ENCODE measurements at regions not wholly inside any gene's neighbourhood (a gene's known extent, or its start where the extent isn't known, plus 50 kb on each side); places are given as distances from the start of the nearest gene placed in this dataset.

DNA sequence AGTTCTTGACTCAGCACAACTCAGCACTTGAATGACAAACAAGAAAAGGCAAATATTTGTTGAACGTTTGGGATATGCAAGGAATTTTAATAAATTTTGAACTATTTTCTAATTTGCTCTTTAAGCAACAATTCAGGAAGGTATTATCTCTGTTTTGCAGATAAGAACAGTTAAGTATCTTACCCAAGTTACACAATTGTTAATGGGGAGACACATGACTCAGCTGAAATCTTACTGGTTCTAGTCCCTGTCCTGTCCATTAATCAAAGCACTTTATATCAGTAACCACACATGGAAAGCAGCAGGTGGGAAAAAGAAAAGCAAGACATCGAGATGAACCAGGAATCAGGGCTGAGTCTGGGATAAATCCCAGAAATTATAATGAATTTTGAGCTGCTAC lies 493.9 kb upstream of the PIK3C3 start:
- H3K27ac ChIP-seq: no peak overlapping the region
- WGBS (ENCODE audit: insufficient coverage, low coverage, low lambda C conversion rate, missing lambda C conversion rate): 24% methylated on average over 2 of the region's 2 CpGs
- no peak for ATAC-seq

DNA sequence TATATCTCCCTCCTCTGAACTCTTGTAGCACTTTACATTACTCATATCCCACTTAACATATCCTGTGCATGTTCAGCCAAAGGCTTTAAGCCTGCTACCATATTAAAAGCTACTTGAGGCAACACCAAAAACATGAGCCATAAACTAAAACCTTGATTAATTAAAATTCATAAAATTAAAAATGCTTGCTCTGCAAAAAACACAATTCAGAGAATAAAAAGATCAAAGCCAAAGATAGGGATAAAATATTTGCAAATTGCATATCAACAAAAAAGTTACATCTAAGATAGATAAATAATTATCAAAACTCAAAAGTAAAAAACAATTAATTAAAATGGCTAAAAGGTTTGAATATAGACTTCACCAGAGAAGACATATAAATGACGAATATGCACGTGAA lies 495.4 kb upstream of the PIK3C3 start:
- H3K27ac ChIP-seq: no peak overlapping the region
- no peaks in the 10 kb centered on the region for H3K4me1 ChIP-seq
- H3K9me3 ChIP-seq: no peaks in the 10 kb centered on the region
- 48% methylated on average over 2 of the region's 2 CpGs for WGBS (ENCODE audit: insufficient coverage, low coverage, low lambda C conversion rate, missing lambda C conversion rate)
- ATAC-seq: no peak
- intact Hi-C loops (cut with DNase I): no loop called here
- H3K4me3 ChIP-seq: no peak overlapping the region
- H3K27me3 ChIP-seq: no peaks in the 10 kb centered on the region
- DNase-seq: no peak
- no peak for TF ChIP-seq POLR2A (IDR thresholded peaks at IDR 0.05)
- TF ChIP-seq, protein P1, sequence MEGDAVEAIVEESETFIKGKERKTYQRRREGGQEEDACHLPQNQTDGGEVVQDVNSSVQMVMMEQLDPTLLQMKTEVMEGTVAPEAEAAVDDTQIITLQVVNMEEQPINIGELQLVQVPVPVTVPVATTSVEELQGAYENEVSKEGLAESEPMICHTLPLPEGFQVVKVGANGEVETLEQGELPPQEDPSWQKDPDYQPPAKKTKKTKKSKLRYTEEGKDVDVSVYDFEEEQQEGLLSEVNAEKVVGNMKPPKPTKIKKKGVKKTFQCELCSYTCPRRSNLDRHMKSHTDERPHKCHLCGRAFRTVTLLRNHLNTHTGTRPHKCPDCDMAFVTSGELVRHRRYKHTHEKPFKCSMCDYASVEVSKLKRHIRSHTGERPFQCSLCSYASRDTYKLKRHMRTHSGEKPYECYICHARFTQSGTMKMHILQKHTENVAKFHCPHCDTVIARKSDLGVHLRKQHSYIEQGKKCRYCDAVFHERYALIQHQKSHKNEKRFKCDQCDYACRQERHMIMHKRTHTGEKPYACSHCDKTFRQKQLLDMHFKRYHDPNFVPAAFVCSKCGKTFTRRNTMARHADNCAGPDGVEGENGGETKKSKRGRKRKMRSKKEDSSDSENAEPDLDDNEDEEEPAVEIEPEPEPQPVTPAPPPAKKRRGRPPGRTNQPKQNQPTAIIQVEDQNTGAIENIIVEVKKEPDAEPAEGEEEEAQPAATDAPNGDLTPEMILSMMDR (IDR thresholded peaks at IDR 0.05): no peak
- no peaks in the 10 kb centered on the region for H3K36me3 ChIP-seq

More for the DNA sequence above, 493.9 kb upstream of the PIK3C3 start:
- H3K36me3 ChIP-seq: no peaks in the 10 kb centered on the region
- H3K4me1 ChIP-seq: no peaks in the 10 kb centered on the region
- H3K27me3 ChIP-seq: no peaks in the 10 kb centered on the region
- intact Hi-C loops (cut with DNase I): no loop called here
- no peaks in the 10 kb centered on the region for H3K9me3 ChIP-seq
- no peak for TF ChIP-seq POLR2A (IDR thresholded peaks at IDR 0.05)
- TF ChIP-seq, protein P1 (IDR thresholded peaks at IDR 0.05): no peak
- no peak for DNase-seq
- H3K4me3 ChIP-seq: no peak overlapping the region

DNA sequence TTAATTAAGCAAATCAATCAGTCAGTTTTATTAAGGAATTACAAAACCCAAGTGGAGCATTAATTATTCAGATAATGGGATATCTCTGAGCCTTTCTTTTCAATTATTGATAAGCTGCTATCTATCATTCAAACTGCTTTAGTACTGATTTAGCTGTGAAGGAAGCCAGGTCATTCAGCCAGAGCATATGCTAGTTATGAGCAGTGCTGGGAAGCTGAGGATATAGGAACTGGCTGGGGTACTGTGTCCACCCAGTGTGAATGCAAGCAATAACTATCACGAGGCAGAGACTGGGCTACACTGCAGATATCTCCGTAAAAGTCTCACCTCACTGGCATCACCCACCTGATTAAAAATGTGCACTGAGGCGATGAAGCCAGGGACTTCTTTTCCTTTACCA lies 496.7 kb upstream of the PIK3C3 start:
- intact Hi-C loops (cut with DNase I): no loop called here
- no peak for ATAC-seq
- H3K4me1 ChIP-seq: no peaks in the 10 kb centered on the region
- H3K9me3 ChIP-seq: no peaks in the 10 kb centered on the region
- H3K36me3 ChIP-seq: no peaks in the 10 kb centered on the region
- WGBS (ENCODE audit: insufficient coverage, low coverage, low lambda C conversion rate, missing lambda C conversion rate): 32% methylated on average over 2 of the region's 3 CpGs
- H3K4me3 ChIP-seq: no peak overlapping the region
- no peaks in the 10 kb centered on the region for H3K27me3 ChIP-seq
- DNase-seq: no peak
- TF ChIP-seq POLR2A (IDR thresholded peaks at IDR 0.05): no peak
- TF ChIP-seq, protein P1 (IDR thresholded peaks at IDR 0.05): no peak
- no peak overlapping the region for H3K27ac ChIP-seq

DNA sequence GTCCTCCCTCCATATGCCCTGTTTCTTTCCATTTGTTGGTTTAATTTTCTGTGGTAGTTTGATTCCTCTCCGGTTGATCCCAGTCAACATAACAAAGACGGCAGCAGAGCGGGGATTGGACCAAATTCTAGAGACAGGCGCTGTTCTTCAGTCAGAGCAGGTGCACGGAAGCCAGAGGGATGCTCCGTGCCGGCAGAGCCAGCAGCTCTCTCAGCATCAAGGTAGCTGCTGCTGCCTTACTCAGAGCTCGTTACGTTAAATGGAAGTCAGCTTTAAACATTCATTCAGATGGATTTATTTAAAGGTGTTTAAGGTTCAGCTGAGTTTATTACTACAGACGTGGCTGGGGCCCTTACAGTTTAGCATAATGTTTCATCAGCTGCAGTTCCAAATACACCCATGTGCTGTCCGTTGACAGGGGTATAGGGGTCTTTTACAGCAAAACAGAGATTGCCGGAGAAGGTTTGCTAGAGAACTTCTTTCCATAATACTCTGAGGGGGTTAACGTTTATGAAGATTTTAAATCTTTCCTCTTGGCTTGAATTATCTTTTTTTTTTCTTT lies 497.2 kb upstream of the PIK3C3 start:
- H3K27me3 ChIP-seq: no peaks in the 10 kb centered on the region
- no peak overlapping the region for H3K4me3 ChIP-seq
- TF ChIP-seq POLR2A (IDR thresholded peaks at IDR 0.05): no peak
- H3K27ac ChIP-seq: no peak overlapping the region
- no peak for ATAC-seq
- no peaks in the 10 kb centered on the region for H3K9me3 ChIP-seq
- WGBS (ENCODE audit: insufficient coverage, low coverage, low lambda C conversion rate, missing lambda C conversion rate): 51% methylated on average over 12 of the region's 13 CpGs
- intact Hi-C loops (cut with DNase I): no loop called here
- no peaks in the 10 kb centered on the region for H3K4me1 ChIP-seq
- no peaks in the 10 kb centered on the region for H3K36me3 ChIP-seq
- DNase-seq: no peak

DNA sequence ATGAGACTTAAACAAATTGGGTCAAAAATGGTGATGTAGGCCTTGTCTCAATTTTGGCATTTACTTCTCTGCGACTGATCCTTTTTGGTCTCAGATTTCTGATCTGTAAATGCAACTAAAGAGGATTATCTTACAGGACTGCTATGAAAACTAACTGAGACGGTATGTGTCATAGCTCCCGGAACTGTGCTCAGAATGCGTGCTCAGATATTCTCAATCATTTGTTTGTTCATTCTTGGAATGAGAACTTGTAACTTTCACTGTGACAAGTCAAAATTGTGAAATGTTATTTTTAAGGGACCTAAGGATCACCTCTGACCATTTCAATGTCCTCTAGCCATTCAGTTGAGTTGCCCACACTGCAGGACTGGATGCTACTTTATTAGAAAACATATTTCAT lies 498.2 kb upstream of the PIK3C3 start:
- DNase-seq: no peak
- intact Hi-C loops (cut with DNase I): no loop called here
- no peaks in the 10 kb centered on the region for H3K27me3 ChIP-seq
- H3K4me1 ChIP-seq: no peaks in the 10 kb centered on the region
- H3K36me3 ChIP-seq: no peaks in the 10 kb centered on the region
- no peak for ATAC-seq
- no peak for TF ChIP-seq POLR2A (IDR thresholded peaks at IDR 0.05)
- TF ChIP-seq, protein P1 (IDR thresholded peaks at IDR 0.05): no peak
- no peak overlapping the region for H3K4me3 ChIP-seq
- H3K9me3 ChIP-seq: no peaks in the 10 kb centered on the region
- no peak overlapping the region for H3K27ac ChIP-seq
- 76% methylated on average over 4 of the region's 4 CpGs for WGBS (ENCODE audit: insufficient coverage, low coverage, low lambda C conversion rate, missing lambda C conversion rate)
